Astrocyte (in vitro differentiated cells and primary cell): ENCODE measurements at regions not wholly inside any gene's neighbourhood (a gene's known extent, or its start where the extent isn't known, plus 50 kb on each side); places are given as distances from the start of the nearest gene placed in this dataset.

Experiments
- EZH2 ChIP-seq: IDR thresholded peaks from 2 replicates; pipeline ENCODE4 v1.6.1; 2012; ENCODE audit warnings: mild to moderate bottlenecking, low read length, inconsistent platforms; ENCODE audit not compliant: insufficient read depth
- TF ChIP-seq, protein P1 (sequence below): IDR thresholded peaks from 2 replicates; pipeline ENCODE4 v1.5.1; 2011; ENCODE audit warnings: low read depth, mild to moderate bottlenecking, inconsistent platforms, low read length, moderate library complexity; ENCODE audit not compliant: insufficient read depth

- TF ChIP-seq, protein P1, sequence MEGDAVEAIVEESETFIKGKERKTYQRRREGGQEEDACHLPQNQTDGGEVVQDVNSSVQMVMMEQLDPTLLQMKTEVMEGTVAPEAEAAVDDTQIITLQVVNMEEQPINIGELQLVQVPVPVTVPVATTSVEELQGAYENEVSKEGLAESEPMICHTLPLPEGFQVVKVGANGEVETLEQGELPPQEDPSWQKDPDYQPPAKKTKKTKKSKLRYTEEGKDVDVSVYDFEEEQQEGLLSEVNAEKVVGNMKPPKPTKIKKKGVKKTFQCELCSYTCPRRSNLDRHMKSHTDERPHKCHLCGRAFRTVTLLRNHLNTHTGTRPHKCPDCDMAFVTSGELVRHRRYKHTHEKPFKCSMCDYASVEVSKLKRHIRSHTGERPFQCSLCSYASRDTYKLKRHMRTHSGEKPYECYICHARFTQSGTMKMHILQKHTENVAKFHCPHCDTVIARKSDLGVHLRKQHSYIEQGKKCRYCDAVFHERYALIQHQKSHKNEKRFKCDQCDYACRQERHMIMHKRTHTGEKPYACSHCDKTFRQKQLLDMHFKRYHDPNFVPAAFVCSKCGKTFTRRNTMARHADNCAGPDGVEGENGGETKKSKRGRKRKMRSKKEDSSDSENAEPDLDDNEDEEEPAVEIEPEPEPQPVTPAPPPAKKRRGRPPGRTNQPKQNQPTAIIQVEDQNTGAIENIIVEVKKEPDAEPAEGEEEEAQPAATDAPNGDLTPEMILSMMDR, result no peak
- no peak for TF ChIP-seq EZH2
Measured at GRCh38 chr2:126059379-126059778, 596.6 kb upstream of the GYPC start.
